RCC 7860 (cell line): ENCODE measurements at regions not wholly inside any gene's neighbourhood (a gene's known extent, or its start where the extent isn't known, plus 50 kb on each side); places are given as distances from the start of the nearest gene placed in this dataset.
"Not testable (repeated sequence)": the region's sequence is repeated elsewhere in the genome, so short reads cannot be mapped to it uniquely, and the experiment has no call there.

Experiments
- DNase-seq: peaks from one replicate; pipeline ENCODE4 v3.0.0-alpha.2; 2015; ENCODE audit warnings: low spot score
- FAIRE-seq: peaks from 2 replicates; lab custom pipeline; 2012; peaks lifted over from hg19 to GRCh38; lab: Jason Lieb, UNC

DNA sequence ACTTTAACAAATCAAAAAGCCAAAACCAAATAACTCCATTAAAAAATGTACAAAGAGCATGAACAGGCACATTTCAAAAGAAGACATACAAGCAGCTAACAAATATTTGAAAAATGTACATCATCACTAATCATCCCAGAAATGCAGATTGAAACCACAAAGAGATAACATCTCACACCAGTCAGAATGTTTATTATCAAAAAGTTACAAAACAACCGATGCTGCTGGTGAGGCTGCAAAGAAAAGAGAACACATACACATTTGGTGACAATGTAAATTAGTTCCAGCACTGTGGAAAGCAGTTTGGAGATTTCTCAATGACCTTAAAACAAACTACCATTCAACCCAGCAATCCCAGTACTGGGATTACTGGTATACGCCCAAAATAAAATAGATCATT, 756.0 kb upstream of the PCDH20 start:
- no peak for DNase-seq

DNA sequence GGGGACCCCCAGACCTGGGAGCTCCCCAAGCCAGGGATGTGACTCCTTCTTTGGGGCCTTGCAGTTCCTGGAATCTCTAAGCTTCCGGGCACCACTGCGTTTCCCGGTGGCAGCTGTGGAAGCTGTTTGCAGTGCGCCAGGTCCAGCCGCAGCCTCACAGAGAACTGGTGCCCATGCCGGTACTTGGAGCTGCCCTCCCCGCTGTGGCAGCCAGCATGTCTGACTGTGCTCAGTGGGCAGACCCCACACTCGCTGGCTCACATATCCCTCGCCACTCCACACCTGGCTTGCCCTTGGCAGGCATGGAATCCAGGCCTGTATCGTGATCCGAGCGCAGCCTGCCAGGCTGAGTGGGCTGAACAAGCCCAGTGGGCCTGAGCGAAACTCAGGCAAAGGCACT, 753.2 kb upstream of the PCDH20 start:
- DNase-seq (no peak), FAIRE-seq (no peak)

More for the DNA sequence above, 756.0 kb upstream of the PCDH20 start:
- FAIRE-seq, result no peak

- FAIRE-seq, result no peak
Measured at GRCh38 chr13:62167650-62168172, 752.1 kb upstream of the PCDH20 start.

DNA sequence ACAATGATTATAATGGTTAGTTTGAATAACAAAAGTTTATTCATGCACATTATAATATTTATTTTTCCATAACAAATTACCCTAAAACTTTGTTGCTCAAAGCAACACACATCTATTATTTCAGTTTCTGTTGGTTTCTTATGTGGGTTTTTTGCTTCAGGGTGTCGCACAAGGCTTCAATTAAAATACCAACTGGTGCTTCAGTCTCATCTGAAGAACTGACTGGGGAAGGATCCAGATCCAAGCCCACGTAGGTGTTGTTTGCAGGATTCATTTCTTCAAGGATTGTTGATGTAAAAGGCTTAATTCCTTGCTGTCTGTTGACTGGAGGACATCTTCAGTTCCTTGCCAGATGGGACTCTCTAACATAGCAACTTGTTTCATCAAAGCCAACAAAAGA, 747.2 kb upstream of the PCDH20 start:
- DNase-seq (no peak), FAIRE-seq (no peak)

More at GRCh38 chr13:62167650-62168172, 752.1 kb upstream of the PCDH20 start:
- no peak for DNase-seq

GRCh38 chr13:62158520-62158919, 742.9 kb upstream of the PCDH20 start:
- FAIRE-seq, result no peak
- no peak for DNase-seq

DNA sequence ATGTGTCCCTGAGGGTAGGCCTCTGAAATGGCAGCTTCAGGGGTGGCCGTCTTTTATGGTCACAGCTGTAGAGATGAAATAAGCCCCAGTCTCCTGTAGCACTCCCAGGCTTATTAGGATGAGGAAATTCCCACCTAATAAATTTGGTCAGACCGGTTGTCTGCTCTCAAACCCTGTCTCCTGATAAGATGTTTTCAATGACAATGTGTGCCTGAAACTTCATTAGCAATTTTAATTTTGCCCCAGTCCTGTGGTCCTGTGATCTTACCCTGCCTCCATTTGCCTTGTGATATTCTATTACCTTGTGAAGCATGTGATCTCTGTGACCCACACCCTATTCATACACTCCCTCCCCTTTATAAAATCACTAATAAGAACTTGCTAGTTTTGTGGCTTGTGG, 736.1 kb upstream of the PCDH20 start:
- DNase-seq, FAIRE-seq: not testable (repeated sequence)

- no peak for FAIRE-seq
- DNase-seq, result no peak
Measured at GRCh38 chr13:62142048-62142447, 726.4 kb upstream of the PCDH20 start.

- no peak for DNase-seq
- no peak for FAIRE-seq
Measured at GRCh38 chr13:62139597-62139996, 723.9 kb upstream of the PCDH20 start.

DNA sequence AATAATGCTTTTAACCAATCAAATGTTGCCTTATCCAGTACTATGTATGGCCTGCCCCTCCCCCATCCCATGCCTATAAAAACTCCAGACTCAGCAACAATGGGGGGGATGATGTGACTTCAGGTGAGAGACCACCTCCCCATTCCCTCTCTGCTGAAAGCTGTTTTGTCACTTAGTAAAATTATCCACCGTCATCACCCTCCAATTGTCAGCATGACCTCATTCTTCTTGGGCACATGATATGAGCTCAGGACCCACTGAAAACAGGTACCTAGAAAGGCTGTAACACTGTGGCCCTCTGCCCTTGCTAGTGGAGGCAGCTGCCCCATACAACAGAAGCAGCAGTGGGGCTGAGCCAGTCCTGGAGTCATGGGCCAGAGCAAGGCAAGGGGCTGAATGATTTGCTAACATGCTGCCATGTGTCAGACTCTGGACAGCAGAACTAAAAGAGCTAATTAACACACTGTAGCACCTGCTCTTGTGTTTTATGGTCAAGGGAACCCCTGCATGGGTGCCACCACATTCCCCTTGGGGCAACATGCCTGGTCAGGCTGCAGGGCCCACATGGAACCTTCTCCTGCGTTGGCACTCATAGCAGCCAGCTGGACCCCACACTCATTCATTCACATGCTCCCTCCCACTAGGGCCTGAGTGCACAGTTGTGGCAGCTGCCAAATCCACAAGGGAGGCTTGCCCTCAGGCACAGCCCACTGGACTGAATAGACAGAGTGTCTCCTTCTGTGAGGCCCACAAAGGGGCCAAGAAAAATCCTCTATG, 722.2 kb upstream of the PCDH20 start:
- DNase-seq, result no peak
- FAIRE-seq, result no peak

GRCh38 chr13:62131604-62132003, 716.0 kb upstream of the PCDH20 start:
- FAIRE-seq, result no peak

DNA sequence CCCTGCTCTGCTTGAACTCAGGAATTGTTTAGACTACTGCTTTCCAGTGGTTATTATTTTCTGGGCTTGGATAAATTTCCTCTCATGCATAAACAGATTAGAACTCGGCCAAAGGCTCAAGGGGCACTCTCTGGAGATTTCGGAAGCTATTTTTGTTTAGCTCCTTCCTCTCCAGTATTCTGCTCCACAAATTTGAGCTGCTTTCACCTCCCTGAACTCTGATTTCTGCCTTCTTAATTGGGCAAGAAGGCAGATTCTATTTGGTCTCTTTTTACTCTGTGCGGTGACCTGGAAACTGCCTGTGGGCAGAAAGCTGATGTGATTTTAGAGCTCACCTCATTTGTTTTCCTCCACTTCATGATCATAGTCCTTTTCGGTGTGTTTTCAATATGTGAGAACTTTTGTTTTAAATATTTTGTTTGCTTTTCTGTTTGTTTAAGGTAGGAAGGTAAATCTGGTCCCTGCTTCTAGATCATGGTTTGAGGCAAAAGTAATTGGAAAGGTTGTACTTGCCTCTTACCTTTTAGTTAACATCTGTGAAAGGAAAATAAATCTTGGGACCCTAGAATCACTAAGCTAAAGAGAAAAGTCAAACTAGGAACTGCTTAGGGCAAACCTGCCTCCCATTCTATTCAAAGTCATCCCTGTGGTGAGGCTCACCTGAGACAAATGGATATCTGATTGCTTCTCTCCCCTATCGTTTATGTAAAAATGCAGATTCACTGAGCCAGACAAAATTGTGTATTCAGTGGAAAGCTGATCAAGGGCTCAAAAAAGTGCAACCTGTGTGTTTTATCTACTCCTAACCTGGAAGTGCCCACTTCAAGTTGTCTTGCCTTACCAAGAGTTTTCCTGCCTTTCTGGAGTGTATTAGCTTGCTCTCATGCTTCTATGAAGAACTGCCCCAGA, 714.7 kb upstream of the PCDH20 start:
- FAIRE-seq (no peak), DNase-seq (no peak)

More at GRCh38 chr13:62131604-62132003, 716.0 kb upstream of the PCDH20 start:
- DNase-seq, result no peak

GRCh38 chr13:62129000-62129551, 713.4 kb upstream of the PCDH20 start:
- FAIRE-seq (no peak), DNase-seq (no peak)

DNA sequence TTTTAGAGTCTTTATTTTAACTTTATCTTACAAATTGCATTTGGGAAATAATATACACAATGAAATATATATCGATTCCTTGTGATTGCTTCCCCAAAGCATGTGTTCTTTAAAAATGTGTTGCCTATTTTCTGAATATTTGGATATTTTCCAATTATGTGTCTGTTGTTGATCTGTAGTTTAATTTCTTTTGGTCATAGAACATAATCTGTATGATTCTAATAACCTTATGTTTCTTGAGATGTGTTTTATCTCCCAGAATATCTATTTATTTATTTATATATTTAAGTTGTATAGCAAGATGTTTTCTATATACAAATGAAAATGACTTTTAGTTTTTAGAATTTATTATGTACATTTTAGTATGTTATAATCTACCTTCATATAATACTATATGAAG, 710.8 kb upstream of the PCDH20 start:
- no peak for FAIRE-seq

GRCh38 chr13:62125451-62125850, 709.8 kb upstream of the PCDH20 start:
- DNase-seq (no peak), FAIRE-seq (no peak)

More for the DNA sequence above, 710.8 kb upstream of the PCDH20 start:
- DNase-seq, result no peak

- DNase-seq (no peak), FAIRE-seq (no peak)
Measured at GRCh38 chr13:62123409-62123808, 707.8 kb upstream of the PCDH20 start.

- FAIRE-seq (no peak), DNase-seq (no peak)
Measured at GRCh38 chr13:62122434-62122833, 706.8 kb upstream of the PCDH20 start.

DNA sequence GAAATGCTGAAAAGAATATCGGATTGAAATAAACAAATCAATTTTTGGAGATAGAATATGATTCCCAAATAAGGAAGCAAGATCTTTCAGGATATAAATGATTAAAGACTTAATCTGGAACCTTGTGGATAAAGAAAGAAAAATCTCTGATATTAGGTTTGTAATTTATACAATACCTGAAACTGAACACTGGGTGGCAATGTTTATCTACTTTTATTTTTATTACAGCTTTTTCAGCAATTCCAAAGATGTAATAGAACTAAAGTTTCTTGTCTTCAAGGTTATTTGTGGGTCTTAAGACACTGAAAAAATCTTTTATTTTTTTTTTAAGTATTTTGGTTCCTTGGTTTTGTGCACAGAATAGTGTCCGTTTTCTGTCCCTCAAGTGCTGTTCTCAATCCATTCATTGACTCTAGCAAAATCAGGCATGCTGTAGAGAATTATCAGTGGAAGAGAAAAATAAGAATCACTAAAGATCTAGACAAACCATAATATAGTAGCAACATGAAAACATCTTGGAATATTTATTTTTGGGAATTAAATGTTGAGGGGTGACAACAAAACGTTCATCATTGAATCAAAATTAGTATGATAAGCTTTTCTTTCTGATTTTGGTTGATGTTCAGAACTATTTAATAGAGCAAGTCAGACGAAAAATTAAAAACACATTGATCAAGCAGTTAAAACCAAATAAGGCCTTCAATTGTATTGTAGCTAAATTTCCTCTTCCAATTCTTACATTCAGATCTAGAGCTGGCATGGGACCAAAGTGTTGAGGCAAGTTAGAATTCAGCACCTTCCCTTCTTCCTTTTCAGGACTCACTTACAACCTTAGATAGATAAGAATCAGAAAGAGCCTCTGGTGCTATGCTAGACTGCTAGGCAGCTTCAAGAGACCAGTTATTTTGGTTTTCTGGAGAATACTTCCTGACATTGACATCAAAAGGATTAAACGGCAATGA, 704.4 kb upstream of the PCDH20 start:
- FAIRE-seq, result peak; percentile 82

DNA sequence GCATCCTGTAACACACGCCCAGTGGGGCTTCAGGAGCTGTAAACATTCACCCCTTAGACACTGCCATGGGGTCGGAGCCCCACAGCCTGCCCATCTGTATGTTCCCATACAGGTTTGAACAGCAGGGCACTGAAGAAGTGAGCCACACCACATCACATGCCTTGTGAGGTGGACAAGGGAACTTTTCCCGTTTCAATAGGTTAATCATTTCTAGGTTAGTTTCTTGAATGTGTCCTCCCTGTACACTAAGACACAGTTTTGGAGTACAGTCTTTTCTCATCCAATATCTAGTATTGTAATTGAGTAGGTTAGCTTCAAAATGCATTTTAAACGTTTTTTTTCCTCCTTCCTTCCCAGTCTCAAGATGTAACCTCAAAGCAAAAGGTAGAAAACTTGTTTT, 700.2 kb upstream of the PCDH20 start:
- DNase-seq (no peak), FAIRE-seq (no peak)

More for the DNA sequence above, 704.4 kb upstream of the PCDH20 start:
- DNase-seq, result peak; percentile 14

DNA sequence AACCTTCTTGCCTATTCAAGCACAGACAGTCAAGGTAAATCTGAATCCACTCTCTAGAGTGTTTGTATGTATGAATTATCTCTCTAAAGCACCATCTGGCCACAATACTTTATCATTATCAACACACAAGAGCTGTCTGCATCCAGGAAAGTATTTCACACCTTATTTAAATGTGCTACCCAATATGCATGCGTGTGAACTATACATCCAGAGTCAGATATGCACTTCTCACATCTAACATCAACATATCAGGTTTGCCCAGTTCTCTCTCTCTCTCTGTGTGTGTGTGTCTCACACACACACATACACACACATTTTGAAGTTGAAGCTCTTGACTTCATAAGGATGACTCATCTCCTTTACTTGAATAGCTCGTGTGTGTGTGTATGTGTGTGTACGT, 697.5 kb upstream of the PCDH20 start:
- FAIRE-seq (no peak), DNase-seq (no peak)

DNA sequence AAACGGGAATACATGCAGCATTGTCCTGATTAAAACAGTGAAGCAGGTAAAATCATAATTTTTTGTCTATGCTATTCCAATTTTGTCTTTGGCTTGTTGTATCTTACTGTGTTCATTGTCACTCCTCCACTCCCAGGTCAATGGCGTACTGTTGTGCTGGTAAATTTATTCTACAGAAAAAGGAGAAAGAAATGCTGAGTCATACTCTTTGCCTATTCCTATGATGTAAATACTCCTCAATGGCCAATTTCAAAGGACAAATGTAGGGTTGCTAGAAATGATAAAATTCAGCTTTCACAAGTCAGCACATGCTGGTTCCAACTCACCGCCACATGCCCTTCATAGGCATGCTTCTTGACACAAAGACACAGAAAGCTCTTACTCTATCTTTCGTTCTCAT, 694.4 kb upstream of the PCDH20 start:
- no peak for FAIRE-seq
- DNase-seq, result no peak
